NCI-H1694 (cell line): ENCODE measurements at regions not wholly inside any gene's neighbourhood (a gene's known extent, or its start where the extent isn't known, plus 50 kb on each side); places are given as distances from the start of the nearest gene placed in this dataset.

ENCODE experiments used
- DNase-seq: peaks from one replicate; lab custom pipeline; 2025; lab: John Stamatoyannopoulos, UW

DNA sequence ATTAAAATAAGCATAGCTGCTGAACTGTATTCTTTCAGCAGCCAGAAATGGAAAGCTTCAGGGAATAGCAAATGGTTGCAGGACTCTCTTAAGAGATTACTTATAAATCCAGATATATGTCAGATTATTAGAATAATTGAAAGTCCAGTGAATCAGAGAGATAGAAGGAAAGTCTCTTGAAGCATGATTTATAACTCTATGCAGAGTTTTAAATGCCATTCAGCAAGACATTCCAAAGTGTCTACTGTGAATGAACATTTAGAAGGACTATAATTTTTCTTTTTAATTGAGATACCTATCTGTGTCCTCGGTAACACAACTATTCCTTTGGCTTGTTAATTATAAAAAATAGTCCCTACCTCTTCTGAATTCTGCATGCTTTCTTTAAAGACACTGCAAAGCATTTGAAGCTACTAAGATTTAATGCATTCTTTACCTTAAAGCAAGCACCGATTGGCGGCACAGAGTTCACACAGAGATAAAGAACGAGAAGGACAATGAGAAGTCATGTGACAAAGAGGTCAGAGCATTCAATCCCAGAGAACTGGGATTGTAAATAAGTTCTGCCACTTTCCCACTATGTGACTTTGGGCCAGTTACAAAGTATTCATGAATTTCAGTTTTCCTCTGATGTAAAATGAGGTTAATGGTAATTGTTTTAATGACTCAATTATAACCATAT lies 371.0 kb upstream of the ATP2B1 start:
- DNase-seq = no peak

DNA sequence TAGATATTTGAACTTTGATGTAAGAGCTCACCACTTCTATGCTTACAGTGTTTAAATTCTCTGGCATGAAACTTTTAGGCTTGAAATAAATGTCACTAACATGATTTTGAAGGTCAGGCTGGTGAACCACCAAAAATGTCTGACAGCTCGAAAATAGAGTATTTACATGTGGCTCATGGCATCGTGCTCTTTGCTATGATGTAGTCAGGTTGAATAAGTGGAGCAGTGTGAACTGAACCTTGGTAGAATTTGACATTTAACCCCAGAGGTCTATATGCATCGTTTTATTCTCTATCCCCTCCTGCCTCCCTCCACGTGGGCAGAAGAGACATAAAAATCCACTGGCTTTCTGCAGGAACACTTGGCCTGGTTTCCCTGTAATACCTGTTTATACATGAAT lies 369.7 kb upstream of the ATP2B1 start:
- DNase-seq = no peak

DNA sequence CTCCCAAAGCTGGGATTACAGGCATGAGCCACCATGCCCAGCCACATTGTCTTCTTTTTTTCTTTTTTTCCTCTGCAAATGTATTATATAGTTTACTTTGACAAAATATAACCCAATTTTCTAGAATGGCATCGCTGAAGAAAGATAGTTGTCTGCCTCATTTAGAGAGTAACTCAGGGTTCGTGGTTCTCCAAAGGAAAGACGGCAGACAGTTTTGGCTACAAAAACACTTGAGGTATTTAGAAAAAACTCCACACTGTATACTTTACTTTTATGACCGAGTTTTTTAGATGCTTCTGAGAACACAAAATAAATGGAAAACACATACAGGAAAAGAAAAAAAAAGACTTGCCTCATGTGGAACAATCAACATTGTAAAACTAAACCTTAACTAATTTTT lies 369.1 kb upstream of the ATP2B1 start:
- DNase-seq = no peak

DNA sequence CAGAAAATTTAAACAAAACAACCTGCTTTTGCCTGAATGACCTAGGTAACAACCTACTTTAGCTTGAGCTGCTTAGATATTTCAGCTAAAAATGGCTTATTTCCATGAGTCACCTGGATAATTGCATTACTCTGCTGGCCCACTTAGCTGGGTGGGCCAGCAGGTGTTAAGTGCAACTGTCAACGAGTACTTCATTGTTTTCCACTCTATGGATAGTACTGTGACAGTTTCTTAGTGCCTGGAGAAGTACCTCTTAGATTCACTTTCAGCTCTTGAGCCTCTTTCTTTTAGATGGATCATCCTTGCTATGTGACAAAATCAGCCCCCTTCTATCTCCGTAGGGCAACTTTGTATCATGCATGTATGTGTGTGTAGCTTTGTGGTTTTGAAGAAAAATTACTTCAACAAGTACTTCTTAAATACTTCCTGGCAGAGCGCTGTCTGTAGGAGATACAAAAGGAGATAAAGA lies 368.2 kb upstream of the ATP2B1 start:
- DNase-seq = no peak

DNA sequence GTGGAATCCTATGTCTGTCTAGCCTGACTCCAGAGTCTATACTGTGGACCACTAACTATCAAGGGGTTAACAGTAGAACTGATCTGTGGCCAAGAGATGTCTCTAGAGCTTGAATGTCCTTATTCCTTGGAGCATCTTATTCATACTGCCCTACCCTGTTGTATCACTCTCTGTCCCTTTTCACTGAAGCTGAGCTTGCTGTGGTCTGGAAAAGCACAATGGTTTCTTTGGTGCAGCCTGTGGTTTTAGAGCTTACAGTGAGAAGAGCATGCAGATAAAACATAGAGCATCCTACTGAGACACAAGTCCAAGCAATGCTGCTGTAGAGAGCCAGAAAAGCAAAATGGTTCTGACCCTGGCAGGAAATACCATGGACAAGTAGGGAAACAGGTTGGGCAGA lies 367.0 kb upstream of the ATP2B1 start:
- no peak for DNase-seq

DNA sequence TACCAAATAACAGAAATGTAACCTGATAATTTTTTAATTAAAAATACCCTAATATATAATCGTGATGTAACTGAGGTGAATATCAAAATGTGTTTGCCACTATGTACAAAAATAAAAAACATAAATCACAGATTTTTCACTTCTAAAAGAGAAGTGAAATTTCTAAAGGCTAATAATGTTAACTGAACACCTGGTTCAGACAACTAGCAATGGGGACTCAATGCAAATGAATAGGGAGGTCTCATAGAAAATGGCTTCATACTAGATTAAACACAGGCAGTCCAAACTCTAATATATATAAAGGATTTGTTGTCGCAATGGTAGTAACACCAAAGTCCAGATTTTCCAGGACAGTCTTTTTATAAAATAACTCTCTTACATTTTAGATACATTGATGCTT lies 365.4 kb upstream of the ATP2B1 start:
- DNase-seq = no peak

DNA sequence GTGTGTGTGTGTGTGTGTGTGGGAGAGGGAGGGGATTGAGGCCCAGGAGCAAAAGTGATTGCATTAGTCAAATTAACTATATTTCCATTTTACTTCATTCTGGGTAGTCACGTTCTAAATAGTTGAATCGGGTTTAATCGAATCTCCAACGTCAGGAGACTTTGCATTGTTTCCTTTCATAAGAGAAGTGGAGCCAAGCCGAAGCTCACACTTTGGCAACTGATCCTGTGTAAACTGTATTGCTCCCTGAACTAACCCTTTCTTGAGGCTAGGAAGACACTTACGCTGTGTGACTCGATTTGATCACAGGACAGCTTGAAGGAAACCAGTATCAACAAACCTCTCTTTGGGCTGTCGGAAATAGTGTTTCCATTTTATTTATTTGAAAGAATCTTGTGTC lies 363.4 kb upstream of the ATP2B1 start:
- DNase-seq = no peak

DNA sequence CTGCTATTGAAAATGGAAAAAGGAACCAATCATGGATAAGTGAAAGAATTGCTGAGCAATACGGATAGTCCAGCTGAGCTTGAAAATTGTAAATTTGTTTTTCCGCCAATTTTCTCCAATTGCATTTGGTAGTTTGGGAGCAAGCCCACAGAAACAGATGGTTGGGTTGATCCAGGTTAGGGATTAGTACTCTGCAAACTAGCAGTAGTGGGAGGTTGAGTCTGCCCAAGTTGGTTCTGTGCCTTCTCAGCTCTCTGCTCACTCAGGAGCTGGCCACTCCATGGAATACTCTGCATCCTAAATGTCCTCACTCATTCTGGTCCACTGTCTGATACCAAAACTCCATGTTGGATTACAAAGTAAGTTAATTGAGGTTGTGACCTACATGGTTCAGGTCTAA lies 361.1 kb upstream of the ATP2B1 start:
- no peak for DNase-seq

DNA sequence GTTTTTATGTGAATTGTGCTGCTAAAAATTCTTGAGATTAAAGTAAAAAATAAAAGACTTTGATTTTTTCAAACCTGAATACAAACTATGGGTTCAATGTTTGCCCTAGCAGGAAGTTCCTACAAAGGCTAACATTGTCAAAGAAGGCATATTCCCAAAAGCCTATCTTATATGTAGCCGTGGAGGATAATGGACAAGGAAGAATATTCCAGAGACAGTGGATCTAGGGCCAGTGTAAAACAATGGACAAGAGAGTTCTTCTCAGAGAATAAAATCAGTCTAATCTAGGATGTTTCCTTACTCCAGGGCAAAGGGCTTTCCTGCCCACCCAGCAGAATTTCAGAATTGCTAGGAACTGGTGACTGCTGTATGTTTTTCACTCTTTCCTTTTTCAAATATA lies 359.2 kb upstream of the ATP2B1 start:
- no peak for DNase-seq

DNA sequence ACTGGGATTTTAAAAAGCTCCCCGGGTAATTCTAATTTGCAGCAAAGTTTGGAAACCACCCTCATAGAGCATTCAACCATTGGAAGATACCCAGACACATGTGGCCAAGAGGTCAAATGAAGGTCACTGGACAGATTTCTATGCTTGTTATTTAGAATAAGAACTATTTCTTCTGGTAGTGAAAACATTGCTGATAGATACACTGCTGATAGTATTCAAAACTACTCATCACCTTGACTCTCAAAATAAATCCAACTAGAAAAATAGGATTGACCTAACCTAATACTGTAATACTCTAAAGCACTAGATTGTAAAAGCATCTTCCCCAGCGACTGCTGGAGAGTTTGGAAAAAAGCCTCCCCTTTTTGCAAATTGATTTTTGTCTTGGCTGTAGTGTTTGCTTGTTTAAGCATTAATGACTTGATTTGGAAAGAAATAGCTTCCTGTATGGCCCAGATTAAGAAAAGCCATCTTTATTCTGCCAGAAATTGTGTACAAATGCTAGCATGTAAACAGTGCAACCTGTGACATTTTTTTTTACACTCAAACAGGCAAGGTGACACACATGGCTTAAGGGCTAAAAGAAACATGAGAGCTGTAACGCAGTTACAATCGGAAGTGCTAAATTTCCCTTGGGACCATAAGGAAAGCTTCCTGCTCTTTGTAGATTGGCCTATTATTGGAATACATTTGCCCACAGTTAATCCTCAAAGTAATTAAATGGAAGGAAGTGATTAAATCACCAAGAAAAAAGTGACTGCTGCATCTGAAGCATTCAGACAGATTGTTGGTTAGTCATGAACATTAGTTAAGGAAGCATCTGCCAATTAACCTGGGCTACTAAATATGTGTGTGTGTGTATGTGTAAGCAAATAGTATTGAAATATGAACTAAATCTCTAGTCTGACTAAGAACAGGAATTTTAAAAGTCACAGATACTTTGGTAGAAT lies 356.5 kb upstream of the ATP2B1 start:
- DNase-seq = no peak

DNA sequence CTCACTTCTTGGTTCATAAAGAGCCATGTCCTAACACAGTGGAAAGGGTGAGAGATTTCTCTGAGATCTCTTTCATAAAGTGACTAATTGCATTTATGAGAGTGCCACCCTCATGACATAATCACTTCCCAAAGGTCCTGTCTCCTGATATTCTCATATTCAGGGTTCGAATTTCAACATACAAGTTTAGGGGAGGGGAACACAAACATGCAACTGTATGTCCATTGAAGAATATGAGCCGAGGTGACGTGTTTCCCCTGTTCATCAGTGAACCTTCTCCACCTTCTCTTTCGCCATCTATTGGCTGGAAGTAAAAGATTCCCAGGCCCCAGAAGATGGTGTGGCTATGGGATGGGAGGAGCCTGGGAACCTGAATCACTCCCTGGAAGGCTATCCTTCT lies 354.2 kb upstream of the ATP2B1 start:
- no peak for DNase-seq

DNA sequence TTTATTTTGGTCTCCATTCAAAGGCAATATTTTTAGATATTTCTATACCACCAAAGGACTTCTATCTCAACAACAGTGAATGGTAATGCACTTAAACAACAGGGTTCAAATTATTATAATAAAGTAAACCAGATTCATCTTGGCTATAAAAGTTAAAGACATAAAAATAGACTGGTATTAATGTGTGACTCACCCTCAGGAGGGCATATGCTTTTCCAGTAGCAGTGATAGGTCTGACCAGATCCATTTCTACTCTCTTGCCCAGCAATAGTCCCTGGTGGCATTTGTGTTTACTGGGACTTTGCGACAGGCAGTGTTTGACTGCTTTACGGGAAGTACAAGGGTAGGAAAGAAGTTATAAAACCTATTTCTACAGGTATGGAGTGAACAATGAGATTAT lies 353.2 kb upstream of the ATP2B1 start:
- no peak for DNase-seq

DNA sequence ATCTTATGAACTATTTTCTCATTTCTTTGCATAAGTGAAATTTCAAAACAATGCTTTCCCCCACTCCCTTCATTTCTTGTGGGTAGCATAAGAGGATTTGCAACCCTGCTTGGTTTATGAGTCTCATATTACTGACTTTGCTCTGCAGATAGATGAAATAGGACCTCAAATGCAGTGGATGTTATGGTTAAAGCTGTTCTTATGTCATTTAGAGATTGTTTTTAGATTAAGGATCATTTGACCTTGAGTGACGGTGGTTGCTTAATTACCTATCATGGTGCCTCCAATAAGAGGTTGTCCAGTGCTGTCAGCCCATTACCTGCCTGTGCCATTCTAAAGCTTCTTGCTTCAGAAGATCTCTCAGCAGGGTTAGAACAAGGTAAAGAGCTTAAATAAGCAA lies 351.4 kb upstream of the ATP2B1 start:
- DNase-seq = no peak

DNA sequence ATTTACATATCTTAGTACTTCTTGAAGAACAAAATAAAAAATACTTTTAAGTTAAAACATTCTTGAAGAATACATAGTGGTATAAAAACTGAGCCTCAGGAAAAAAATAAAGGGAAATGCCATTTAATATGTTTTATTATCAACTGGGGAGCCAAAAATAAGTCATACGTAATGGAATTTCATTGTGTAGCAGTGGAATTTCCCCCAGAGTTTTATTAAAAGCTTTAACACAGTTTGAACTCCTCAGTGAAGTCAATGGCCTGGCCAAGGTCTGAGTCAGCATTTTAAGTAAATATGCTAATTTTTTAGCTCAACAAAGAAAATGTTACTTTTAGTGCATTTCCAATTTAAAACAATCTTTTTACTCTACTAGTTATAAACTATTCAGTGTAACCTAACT lies 350.1 kb upstream of the ATP2B1 start:
- no peak for DNase-seq

DNA sequence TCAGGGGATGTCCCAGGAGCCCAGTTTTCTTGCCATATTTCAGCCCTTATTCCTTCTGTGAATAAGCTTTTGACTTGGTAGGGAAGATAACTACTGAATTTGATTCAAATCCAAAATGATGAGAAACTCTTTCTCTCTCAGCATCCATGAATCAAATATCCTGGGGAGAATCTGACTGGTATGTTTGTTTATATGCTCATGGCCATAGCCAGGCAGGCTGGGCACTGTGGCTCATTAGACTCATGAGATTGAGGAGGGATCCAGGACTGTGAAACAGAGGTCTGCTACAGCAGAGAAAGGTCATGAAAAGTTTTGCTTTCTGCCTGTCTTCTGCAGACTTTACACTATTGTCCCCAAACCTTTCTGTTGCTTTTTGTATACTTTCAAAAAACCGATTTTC lies 346.4 kb upstream of the ATP2B1 start:
- no peak for DNase-seq

DNA sequence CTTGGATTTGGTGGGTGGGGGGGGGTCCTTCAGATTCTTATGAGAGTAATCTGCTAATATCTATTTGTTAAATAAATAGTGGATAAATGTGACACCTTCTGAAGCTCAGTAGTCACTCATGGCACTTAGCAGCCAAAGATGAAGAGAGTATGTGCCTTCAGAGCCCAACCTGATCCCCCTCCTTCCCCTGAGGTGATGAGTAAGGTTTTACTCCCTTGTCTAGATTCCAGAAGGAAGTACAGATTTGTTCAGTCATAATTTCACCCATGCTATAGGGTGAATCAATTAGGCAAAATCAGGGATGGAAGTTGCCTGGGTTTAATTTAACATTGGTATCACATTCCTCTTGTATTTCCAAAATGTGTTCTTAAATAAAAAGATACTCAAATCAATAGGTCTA lies 340.3 kb upstream of the ATP2B1 start:
- DNase-seq = no peak

DNA sequence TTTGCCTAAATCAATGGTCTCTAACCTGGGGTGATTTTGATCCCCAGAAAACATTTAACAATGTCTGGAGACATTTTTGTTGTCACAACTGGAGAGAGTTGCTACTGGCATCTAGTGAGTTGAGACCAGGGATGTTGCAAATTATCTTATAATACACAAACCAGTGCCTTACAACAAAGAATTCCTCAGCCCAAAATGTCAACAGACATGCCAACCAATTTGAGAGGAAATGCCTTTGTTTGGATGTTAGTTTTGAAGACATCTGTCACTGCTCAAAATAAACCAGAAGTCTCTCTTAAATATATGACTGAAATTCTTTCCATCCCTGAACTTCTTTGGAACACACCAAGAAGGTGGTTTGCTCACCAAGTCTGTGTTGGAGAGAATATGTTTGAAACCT lies 336.9 kb upstream of the ATP2B1 start:
- no peak for DNase-seq

DNA sequence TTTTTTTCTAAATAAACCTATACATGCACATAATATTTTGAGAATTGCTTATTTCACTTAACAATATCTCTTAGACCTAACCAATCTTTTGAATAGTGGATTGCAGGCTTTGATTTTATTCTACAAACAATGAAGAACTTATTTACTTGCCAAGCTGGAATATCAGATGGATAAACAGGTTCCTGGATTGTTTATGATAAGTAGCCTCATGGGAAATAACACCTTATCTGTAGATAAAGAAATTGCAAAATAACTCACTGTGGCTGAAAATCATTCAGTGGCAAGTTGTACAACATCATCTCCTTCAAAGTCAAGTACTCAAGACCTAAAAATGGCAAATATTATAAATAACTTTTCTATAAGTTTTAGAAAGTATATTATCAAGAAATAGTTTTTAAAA lies 335.4 kb upstream of the ATP2B1 start:
- no peak for DNase-seq

DNA sequence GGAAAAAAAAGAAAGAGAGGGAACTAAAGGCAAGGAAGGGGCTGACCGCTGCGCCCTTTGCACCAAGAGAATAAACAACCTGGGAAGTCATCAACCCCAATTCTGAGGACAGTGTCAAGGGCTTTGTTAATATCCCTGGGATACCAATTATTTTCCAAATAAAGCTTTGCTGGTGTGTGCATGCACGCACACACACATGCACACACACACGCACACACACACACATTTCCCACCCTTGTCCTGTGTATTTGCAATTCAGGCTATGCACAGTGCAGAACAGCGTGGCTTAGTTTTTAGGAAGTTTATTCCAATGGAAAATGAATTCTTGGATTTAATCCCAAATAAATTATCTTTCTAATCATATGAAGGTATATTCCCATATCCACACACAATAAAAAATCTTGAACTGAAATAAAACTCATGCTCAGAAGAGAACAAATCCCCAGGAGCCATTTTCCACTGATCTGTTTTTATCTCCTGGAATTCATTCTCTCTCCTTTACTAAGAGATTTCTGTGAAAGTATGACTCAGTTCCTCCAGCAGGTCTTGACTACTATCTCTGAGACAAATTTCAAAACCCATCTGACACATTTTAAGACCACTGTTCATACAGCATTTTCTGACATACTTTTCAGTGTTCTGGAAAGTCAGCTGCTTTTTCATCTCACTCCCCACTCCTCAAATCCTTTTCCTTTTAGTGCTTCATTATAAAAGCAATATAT lies 334.4 kb upstream of the ATP2B1 start:
- no peak for DNase-seq

DNA sequence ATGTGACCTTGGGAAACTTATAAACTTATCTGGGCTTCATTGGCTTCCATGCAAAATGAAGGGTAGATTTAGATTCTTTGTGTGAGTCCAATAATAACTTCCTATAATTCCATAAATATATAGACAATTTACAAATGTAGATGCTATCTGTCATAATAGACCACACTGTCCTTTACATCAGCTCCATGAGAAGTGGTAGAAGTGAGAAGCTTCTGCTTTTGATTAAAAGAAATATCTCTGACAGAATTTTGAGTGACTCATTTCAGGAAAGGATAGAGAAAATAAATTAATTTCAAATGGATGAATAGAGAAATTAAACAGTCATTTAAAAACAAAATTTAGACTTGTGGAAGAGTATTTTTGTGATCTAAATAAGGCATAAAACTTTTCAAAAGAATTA lies 329.7 kb upstream of the ATP2B1 start:
- no peak for DNase-seq

DNA sequence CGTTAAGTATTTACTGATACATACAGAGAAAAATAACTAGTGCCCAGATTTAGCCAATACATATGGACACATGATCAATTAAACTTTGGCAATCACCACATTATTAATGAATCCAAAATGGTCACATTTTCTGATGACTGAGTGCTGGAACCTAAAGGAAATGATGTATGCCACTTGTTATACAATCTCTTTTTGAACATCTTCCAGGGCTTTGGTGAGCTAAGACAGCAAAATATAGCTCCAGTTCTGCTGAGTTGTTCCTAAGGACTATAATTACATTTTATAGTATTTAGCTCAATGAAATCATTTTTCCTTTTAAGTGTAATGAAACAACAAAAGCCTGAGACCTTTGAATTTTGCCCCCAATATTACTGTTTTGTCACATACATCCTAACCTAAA lies 329.1 kb upstream of the ATP2B1 start:
- DNase-seq = no peak

DNA sequence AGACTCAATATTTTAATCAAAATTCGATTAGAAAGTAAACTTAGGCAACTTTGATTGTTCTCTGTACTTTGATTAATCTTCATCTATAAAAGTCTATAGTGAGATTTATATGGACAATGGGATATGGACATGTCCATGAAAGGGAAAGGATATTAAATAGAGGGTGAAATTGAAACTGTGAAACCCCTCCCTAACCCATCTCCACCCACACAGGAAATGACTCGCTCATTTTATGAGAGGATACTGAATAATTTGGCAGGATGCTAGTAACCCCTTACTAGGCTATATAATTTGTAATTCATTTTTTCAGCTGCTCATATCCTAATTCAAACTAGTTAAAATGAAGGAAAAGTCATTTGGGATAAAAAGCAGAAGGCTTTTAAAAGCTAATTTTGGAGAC lies 328.0 kb upstream of the ATP2B1 start:
- DNase-seq = no peak

DNA sequence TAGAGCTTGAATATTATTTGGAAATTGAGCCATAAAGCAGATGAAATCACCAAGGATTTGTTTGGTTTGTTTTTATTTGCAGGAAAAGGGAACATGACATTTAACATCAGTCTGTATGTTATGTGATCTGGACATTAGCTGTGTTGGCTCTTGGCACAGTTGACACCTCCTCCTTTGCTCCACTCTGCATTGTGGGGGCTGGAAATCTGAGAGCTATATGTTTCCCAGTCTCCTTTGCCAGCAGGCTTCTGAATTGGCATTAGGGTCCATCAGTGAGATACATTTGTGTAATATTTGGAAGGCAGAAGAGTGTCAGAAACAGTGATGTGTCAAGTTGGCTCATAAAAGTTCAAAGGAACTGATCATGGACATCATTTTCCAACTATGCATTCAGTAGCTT lies 322.1 kb upstream of the ATP2B1 start:
- no peak for DNase-seq
